ENCODE measurements at regions not wholly inside any gene's neighbourhood (a gene's known extent, or its start where the extent isn't known, plus 50 kb on each side); places are given as distances from the start of the nearest gene placed in this dataset.

DNA sequence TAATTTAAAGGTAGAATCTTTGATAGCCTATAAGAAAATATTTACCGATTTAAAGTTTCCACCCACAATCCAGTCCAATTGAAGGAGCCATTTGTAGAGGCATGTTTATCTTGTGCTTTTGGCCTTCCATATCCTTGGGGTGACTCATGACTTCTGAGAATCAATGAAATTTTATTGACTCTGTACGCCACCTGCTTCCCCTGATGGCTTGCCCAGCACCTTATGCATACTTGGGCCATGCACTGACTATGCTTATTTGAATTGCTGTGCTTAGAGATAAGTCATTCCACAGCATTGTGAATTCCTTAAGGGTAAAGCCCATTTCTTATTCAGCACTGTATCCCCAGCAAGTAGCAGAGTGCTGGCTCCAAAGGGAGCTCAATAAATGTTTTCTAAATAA lies 954.8 kb upstream of the SEL1L start:
- no peak for DNase-seq (ENCODE audit: low read depth, low spot score)

DNA sequence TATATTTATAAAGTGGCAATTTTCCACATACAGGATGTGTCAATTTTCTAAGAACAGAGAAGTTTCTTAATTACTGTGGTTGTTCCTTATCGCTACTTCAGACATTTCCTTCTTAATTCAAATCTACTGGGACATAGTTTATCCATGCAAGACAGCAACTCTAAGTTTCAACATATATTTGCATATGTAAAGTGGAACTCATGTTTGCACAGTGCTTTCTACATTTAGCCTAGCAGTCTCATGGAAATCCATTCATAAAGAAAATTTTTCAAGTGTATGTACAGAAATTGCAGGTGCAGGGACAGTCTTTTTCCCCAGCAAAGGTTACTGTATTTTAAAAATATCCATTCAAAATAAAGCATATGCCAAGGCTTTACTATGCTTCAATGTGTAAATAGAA lies 956.7 kb upstream of the SEL1L start:
- Histone ChIP-seq H3K36me3 (ENCODE audit: insufficient read depth, low read length) (no peaks in the 10 kb centered on the region), H3K9ac (ENCODE audit: insufficient read length) (no peak overlapping the region), H3K9me3 (ENCODE audit: low read depth, low read length) (no peaks in the 10 kb centered on the region), H3K27ac (no peak overlapping the region), H3K4me3 (no peak overlapping the region)
- no peak for DNase-seq (ENCODE audit: low read depth, low spot score)
- no peak for TF ChIP-seq FOXP2 (optimal IDR thresholded peaks at IDR 0.05; ENCODE audit: control extremely low read depth, extremely low read length, insufficient read depth)

More for the DNA sequence above, 954.8 kb upstream of the SEL1L start:
- Histone ChIP-seq H3K9ac (ENCODE audit: insufficient read length) (no peak overlapping the region), H3K27ac (no peak overlapping the region), H3K4me3 (no peak overlapping the region), H3K9me3 (ENCODE audit: low read depth, low read length) (no peaks in the 10 kb centered on the region), H3K36me3 (ENCODE audit: insufficient read depth, low read length) (no peaks in the 10 kb centered on the region)
- TF ChIP-seq POLR2AphosphoS5 (IDR thresholded peaks at IDR 0.05; ENCODE audit: borderline replicate concordance, low read depth, low read length) (no peak), EZH2 (IDR thresholded peaks at IDR 0.05) (no peak), FOXP2 (optimal IDR thresholded peaks at IDR 0.05; ENCODE audit: control extremely low read depth, extremely low read length, insufficient read depth) (no peak)

DNA sequence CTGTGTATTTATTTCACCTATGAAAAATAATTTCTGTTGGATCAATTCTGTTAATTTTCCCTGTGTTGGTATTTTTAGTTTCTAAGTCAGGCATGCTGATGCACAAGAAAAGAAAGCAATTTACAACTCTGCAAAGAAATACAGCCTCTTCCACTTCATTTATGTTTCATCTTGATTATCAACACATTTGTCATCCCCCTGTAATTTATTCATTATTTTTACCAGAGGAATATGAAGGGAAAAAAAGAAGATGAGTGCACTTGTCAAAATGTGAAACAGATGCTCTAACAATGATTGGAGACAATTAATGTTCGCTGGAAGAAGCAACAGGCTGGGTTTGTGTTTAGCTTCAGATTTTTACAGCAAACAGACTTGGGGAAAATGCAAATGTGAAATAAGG lies 958.5 kb upstream of the SEL1L start:
- no peak overlapping the region for H3K27ac ChIP-seq
- no peak for TF ChIP-seq FOXP2 (optimal IDR thresholded peaks at IDR 0.05; ENCODE audit: control extremely low read depth, extremely low read length, insufficient read depth)
- TF ChIP-seq EZH2 (IDR thresholded peaks at IDR 0.05), result no peak
- TF ChIP-seq POLR2AphosphoS5 (IDR thresholded peaks at IDR 0.05; ENCODE audit: borderline replicate concordance, low read depth, low read length), result no peak
- no peak overlapping the region for H3K4me3 ChIP-seq
- no peak overlapping the region for H3K9ac ChIP-seq (ENCODE audit: insufficient read length)
- no peak for DNase-seq (ENCODE audit: low read depth, low spot score)
- H3K36me3 ChIP-seq (ENCODE audit: insufficient read depth, low read length), result no peaks in the 10 kb centered on the region
- H3K9me3 ChIP-seq (ENCODE audit: low read depth, low read length), result no peaks in the 10 kb centered on the region

DNA sequence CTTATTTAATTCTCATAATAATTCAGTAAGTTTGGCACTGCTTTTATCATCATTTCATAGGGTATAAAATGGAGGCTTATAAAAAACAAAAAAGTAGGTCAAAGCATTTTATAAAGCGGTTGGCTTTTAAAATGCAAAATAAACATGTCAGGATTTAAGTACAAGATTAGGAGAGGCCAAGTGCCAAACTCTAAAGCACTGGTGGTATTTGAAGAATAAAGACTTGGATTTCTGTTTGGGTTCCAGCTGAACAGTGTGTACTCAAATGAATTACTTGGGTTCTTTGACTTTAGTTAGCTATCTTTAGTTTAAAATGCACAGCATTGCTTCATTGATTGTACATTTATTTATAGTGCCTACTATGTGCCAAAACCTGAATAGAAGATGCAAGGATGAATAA lies 966.6 kb upstream of the SEL1L start:
- TF ChIP-seq POLR2AphosphoS5 (IDR thresholded peaks at IDR 0.05; ENCODE audit: borderline replicate concordance, low read depth, low read length), result no peak
- no peak for TF ChIP-seq EZH2 (IDR thresholded peaks at IDR 0.05)
- TF ChIP-seq FOXP2 (optimal IDR thresholded peaks at IDR 0.05; ENCODE audit: control extremely low read depth, extremely low read length, insufficient read depth), result no peak
- H3K9ac ChIP-seq (ENCODE audit: insufficient read length), result no peak overlapping the region
- no peaks in the 10 kb centered on the region for H3K36me3 ChIP-seq (ENCODE audit: insufficient read depth, low read length)
- no peaks in the 10 kb centered on the region for H3K9me3 ChIP-seq (ENCODE audit: low read depth, low read length)
- H3K27ac ChIP-seq, result no peak overlapping the region
- no peak for DNase-seq (ENCODE audit: low read depth, low spot score)
- no peak overlapping the region for H3K4me3 ChIP-seq

DNA sequence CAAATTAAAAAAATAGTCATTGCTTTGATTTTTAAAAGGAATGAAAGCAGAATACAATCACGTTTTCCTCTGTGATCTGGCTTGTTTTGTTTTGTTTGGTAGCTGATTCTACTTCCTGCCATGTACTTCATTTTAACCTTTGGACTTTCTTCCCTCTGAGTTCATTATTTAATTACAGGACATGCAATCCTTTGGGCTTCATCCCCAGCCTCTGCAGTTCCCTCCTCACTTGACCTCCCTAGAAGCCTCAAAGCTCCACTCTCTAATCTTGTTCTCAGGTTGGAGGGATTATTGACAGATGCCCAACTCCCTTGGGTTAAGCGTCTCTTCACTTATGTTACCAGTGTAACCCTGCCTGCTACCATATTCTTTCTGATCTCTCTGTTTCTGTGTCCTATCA lies 967.9 kb upstream of the SEL1L start:
- DNase-seq (ENCODE audit: low read depth, low spot score), result no peak
- no peaks in the 10 kb centered on the region for H3K36me3 ChIP-seq (ENCODE audit: insufficient read depth, low read length)

DNA sequence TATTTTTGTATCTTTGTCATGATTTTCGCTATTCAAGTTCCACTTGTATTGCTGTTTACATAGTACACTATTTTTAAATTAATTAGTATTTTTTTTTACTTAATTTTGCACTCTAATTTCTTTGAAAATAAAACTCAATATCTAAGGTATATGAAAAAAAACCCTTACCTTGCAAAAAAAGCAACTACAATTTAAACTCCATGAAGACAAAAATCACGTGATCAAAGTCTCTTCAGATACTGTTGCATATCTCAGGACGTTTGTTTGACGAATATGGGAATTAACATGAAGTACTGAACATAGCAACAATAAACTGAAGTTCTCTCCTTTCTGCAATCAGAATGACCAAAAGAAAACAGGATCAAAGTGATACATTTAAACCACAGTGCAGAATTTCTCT lies 968.4 kb upstream of the SEL1L start:
- no peaks in the 10 kb centered on the region for H3K9me3 ChIP-seq (ENCODE audit: low read depth, low read length)
- no peak for DNase-seq (ENCODE audit: low read depth, low spot score)
- H3K9ac ChIP-seq (ENCODE audit: insufficient read length), result no peak overlapping the region
- H3K36me3 ChIP-seq (ENCODE audit: insufficient read depth, low read length), result no peaks in the 10 kb centered on the region
- TF ChIP-seq EZH2 (IDR thresholded peaks at IDR 0.05), result no peak
- no peak for TF ChIP-seq POLR2AphosphoS5 (IDR thresholded peaks at IDR 0.05; ENCODE audit: borderline replicate concordance, low read depth, low read length)
- TF ChIP-seq FOXP2 (optimal IDR thresholded peaks at IDR 0.05; ENCODE audit: control extremely low read depth, extremely low read length, insufficient read depth), result no peak
- H3K27ac ChIP-seq, result no peak overlapping the region
- H3K4me3 ChIP-seq, result no peak overlapping the region

More for the DNA sequence above, 967.9 kb upstream of the SEL1L start:
- H3K27ac ChIP-seq, result no peak overlapping the region
- no peak overlapping the region for H3K9ac ChIP-seq (ENCODE audit: insufficient read length)
- TF ChIP-seq FOXP2 (optimal IDR thresholded peaks at IDR 0.05; ENCODE audit: control extremely low read depth, extremely low read length, insufficient read depth) (no peak), POLR2AphosphoS5 (IDR thresholded peaks at IDR 0.05; ENCODE audit: borderline replicate concordance, low read depth, low read length) (no peak), EZH2 (IDR thresholded peaks at IDR 0.05) (no peak)
- no peak overlapping the region for H3K4me3 ChIP-seq
- H3K9me3 ChIP-seq (ENCODE audit: low read depth, low read length), result no peaks in the 10 kb centered on the region

DNA sequence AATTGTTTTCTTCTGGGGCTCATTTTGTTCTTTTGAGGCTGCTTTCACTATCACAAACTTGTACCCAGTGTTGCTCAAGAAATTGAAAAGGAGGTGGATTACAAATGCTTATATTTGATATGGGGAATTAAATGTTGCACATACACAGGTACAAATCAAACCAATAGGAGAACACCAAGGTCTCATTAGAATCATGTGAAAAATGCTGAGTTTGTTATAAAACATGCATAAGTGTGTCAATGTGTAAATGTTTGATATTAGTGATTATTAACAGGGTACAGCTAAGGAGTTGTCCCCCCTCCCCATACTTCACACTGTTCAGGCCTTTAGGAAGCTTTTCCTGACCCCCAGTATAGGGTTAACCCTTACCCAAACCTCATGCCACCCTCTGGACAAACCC lies 971.2 kb upstream of the SEL1L start:
- Histone ChIP-seq H3K9me3 (ENCODE audit: low read depth, low read length) (no peaks in the 10 kb centered on the region), H3K9ac (ENCODE audit: insufficient read length) (no peak overlapping the region), H3K27ac (no peak overlapping the region), H3K36me3 (ENCODE audit: insufficient read depth, low read length) (no peaks in the 10 kb centered on the region), H3K4me3 (no peak overlapping the region)
- DNase-seq (ENCODE audit: low read depth, low spot score), result no peak
- no peak for TF ChIP-seq FOXP2 (optimal IDR thresholded peaks at IDR 0.05; ENCODE audit: control extremely low read depth, extremely low read length, insufficient read depth)
- TF ChIP-seq POLR2AphosphoS5 (IDR thresholded peaks at IDR 0.05; ENCODE audit: borderline replicate concordance, low read depth, low read length), result no peak
- TF ChIP-seq EZH2 (IDR thresholded peaks at IDR 0.05), result no peak

DNA sequence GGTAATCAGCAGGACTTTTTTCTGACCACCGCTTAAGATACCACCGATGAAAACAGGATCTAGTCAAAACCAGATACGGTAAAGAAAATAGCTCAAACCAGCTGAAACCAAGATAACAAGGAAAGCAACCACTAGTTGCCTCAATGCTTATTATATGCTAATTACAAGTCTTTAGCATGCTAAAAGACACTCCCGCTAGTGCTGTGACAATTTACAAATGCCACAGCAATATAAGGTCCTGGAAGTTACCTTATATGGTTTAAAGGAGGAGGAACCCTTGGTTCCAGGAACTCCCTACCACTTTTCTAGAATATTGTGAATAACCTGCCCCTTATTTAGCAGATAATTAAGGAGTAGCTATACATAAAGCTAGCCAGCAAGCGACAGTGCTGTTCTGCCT lies 976.4 kb upstream of the SEL1L start:
- Histone ChIP-seq H3K27ac (no peak overlapping the region), H3K9me3 (ENCODE audit: low read depth, low read length) (no peaks in the 10 kb centered on the region), H3K36me3 (ENCODE audit: insufficient read depth, low read length) (no peaks in the 10 kb centered on the region), H3K9ac (ENCODE audit: insufficient read length) (no peak overlapping the region), H3K4me3 (no peak overlapping the region)
- DNase-seq (ENCODE audit: low read depth, low spot score), result no peak
- TF ChIP-seq EZH2 (IDR thresholded peaks at IDR 0.05) (no peak), POLR2AphosphoS5 (IDR thresholded peaks at IDR 0.05; ENCODE audit: borderline replicate concordance, low read depth, low read length) (no peak), FOXP2 (optimal IDR thresholded peaks at IDR 0.05; ENCODE audit: control extremely low read depth, extremely low read length, insufficient read depth) (no peak)

DNA sequence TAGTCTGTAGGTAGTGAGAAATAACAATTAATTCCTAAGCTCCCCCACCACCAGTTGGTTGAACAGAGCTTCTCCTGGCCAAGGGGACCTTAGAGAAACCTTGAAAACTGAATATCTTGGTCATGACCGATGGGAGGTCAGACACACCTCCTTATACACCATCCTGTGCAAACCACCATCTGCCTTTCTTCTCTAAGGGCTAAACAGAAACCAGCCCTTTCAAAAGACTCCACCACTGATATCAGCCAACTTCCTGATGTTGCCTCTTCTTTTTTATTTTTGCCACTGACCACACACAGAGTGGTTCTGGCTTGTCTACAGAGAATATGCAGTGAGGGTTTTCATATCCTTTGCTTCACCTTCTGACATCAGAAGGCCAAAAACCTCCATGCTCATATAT lies 977.7 kb upstream of the SEL1L start:
- no peaks in the 10 kb centered on the region for H3K36me3 ChIP-seq (ENCODE audit: insufficient read depth, low read length)
- no peak overlapping the region for H3K27ac ChIP-seq
- no peak for TF ChIP-seq POLR2AphosphoS5 (IDR thresholded peaks at IDR 0.05; ENCODE audit: borderline replicate concordance, low read depth, low read length)
- no peak for TF ChIP-seq FOXP2 (optimal IDR thresholded peaks at IDR 0.05; ENCODE audit: control extremely low read depth, extremely low read length, insufficient read depth)
- no peak overlapping the region for H3K4me3 ChIP-seq
- no peaks in the 10 kb centered on the region for H3K9me3 ChIP-seq (ENCODE audit: low read depth, low read length)
- DNase-seq (ENCODE audit: low read depth, low spot score), result no peak
- H3K9ac ChIP-seq (ENCODE audit: insufficient read length), result no peak overlapping the region
